AG09309 (cell line): ENCODE measurements at regions not wholly inside any gene's neighbourhood (a gene's known extent, or its start where the extent isn't known, plus 50 kb on each side); places are given as distances from the start of the nearest gene placed in this dataset.
"Not testable (repeated sequence)": the region's sequence is repeated elsewhere in the genome, so short reads cannot be mapped to it uniquely, and the experiment has no call there.

Experiments
- DNase-seq: peaks from one replicate; pipeline ENCODE4 v3.0.0-alpha.2; 2010; ENCODE audit warnings: low read depth
- H3K4me3 ChIP-seq: 2 replicates; pipeline ENCODE4 v1.5.1; 2011; ENCODE audit warnings: mild to moderate bottlenecking, low read depth, low read length, moderate library complexity; ENCODE audit not compliant: control insufficient read depth
- CTCF ChIP-seq: IDR thresholded peaks from 2 replicates; pipeline ENCODE4 v1.5.1; 2011; ENCODE audit warnings: mild to moderate bottlenecking, low read depth, low read length, inconsistent platforms; ENCODE audit not compliant: insufficient read depth, control insufficient read depth; ENCODE audit errors: missing control alignments

- TF ChIP-seq CTCF, result no peak
- DNase-seq, result no peak
- H3K4me3 ChIP-seq, result no peak overlapping the region
Measured at GRCh38 chr12:16785524-16785923, 179.6 kb upstream of the LMO3 start.

GRCh38 chr12:16769129-16769528 lies 163.2 kb upstream of the LMO3 start:
- not testable (repeated sequence) for DNase-seq, H3K4me3 ChIP-seq

- H3K4me3 ChIP-seq, result no peak overlapping the region
- DNase-seq, result no peak
- no peak for TF ChIP-seq CTCF
Measured at GRCh38 chr12:16766736-16767135, 160.8 kb upstream of the LMO3 start.

DNA sequence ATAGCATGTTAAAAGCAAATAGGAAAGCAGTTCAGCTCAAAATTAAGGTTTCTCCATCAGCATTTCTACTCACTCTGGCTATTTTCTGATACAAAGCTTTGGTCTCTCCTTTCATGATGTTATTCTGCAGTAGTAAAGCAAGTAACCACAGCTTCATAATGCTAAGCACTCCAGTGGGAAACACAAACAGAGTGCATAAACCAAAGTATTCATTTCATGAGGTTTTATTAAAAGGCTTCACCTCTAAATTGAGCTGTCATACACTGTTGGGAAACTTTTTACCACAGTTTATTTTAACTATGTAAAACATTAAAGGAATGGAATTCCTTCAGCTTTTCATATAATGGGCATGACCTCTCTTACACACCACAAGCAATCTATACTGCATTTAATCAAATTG lies 157.9 kb upstream of the LMO3 start:
- no peak overlapping the region for H3K4me3 ChIP-seq
- no peak for DNase-seq
- TF ChIP-seq CTCF, result no peak

DNA sequence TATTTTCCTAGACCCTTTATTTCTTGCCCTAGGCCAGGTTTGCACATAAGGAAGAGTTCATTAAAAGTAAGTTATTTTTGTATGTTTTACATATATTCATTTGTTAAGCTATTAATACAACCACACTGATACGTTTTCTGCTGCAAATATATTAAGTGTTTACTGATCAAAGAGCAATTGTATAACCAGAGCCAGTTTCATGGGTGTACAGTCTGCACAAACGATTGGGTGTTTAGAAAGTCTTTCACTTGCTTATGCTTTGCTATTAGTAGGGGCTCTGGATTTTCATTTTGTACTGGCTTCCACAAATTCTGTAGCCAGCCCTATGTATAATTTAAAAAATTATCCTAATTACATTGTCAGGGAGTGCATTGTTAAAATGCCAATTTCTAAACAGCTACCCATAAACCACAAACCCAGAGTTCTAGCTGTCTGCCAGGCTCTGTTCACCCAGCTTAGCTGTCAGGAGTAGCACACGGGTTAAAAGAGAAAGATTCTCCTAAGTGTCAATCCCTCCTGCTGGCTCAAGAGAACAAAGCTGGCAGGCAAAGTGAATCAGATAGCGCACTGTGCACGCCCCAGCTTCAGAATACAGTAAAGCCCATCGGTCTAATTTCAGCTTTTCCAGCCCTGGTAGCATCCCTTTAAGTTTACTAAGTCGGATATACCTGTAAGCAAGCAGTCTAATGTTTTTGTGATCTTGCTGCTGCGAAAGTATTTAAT lies 151.0 kb upstream of the LMO3 start:
- H3K4me3 ChIP-seq, result no peak overlapping the region
- DNase-seq, result no peak
- no peak for TF ChIP-seq CTCF

DNA sequence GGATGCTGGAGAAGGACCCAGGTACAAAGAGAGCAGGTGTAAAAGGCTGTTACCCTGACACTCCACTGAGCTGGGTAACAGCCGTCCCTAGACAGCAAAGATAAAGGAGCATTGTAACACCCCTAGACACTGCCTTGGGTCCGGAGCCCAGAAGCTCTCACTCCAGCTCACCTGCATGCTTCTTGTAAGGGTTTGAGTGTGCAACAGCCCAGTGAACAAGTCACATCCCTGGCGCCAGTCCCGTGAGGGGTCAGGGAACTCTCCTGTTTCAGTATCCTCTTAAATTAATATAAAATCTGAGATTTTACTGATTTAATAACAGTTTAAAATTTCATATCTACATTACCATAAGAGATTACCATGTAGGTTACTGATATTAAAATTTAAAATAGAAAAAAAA lies 124.8 kb upstream of the LMO3 start:
- no peak for DNase-seq
- H3K4me3 ChIP-seq, result no peak overlapping the region
- no peak for TF ChIP-seq CTCF

DNA sequence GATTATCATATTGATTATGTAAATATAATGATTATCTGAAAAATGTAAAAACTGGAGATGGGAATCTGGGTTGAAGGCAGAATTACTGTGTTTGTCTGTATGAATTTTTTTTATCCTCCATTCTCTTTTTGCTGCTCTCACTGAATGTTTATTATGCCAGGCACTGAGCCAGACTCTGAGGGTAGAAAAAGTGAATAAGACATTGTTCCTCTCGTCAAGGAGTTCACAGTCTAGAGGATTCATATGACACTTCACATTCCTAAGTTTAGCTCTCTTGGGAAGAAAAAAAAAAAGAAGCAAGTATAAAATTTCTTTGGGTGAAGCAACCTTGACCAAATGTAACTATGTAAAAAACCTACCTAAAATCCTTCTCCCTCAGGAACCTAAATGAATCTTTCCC lies 120.9 kb upstream of the LMO3 start:
- DNase-seq, result no peak
- H3K4me3 ChIP-seq, result no peak overlapping the region
- no peak for TF ChIP-seq CTCF
